Skeletal muscle tissue (tissue), 3 donors: ENCODE measurements at regions not wholly inside any gene's neighbourhood (a gene's known extent, or its start where the extent isn't known, plus 50 kb on each side); places are given as distances from the start of the nearest gene placed in this dataset.

Source experiments
- H3K27ac ChIP-seq: one replicate; pipeline ENCODE4 v1.7.0; 2013; ENCODE audit warnings: mild to moderate bottlenecking, low read depth, low read length, inconsistent platforms
- H3K27me3 ChIP-seq, 3 donors: one replicate each; pipeline ENCODE4 v1.7.0; 2013; ENCODE audit warnings: low read length in 3 of 3; ENCODE audit not compliant: control insufficient read depth in 3 of 3, insufficient read depth in 3 of 3
- H3K36me3 ChIP-seq, 3 donors: one replicate each; pipeline ENCODE4 v1.7.0; 2013; ENCODE audit warnings: low read length in 3 of 3; ENCODE audit not compliant: control insufficient read depth in 3 of 3, insufficient read depth in 3 of 3
- H3K4me1 ChIP-seq, 3 donors: one replicate each; pipeline ENCODE4 v1.7.0; 2013; ENCODE audit warnings: low read length in 3 of 3, mild to moderate bottlenecking in 3 of 3; ENCODE audit not compliant: control insufficient read depth in 3 of 3, insufficient read depth in 3 of 3
- H3K4me3 ChIP-seq, 3 donors: one replicate each; pipeline ENCODE4 v1.7.0; 2013; ENCODE audit warnings: low read length in 3 of 3
- H3K9ac ChIP-seq, 3 donors: one replicate each; pipeline ENCODE4 v1.7.0; 2013; ENCODE audit warnings: low read length in 3 of 3, mild to moderate bottlenecking in 3 of 3, moderate library complexity in 2 of 3, low read depth in 1 of 3
- H3K9me3 ChIP-seq, 3 donors: one replicate each; pipeline ENCODE4 v1.7.0; 2013; ENCODE audit warnings: low read length in 3 of 3; ENCODE audit not compliant: control insufficient read depth in 3 of 3
- donor health status: Osteomylitis.

GRCh38 chr1:56071351-56071750, 508.0 kb downstream of the PLPP3 start:
- Histone ChIP-seq H3K36me3 (no peaks in the 10 kb centered on the region), H3K27me3 (no peaks in the 10 kb centered on the region), H3K4me3 (no peak overlapping the region), H3K27ac (no peak overlapping the region), H3K9ac (no peak overlapping the region), H3K4me1 (peaks cover 21 to 26% (median 24%) of the 10 kb centered on the region in 3 donors), H3K9me3 (no peaks in the 10 kb centered on the region)

GRCh38 chr1:56070601-56071000, 508.8 kb downstream of the PLPP3 start:
- Histone ChIP-seq H3K4me3 (no peak overlapping the region), H3K27ac (no peak overlapping the region), H3K27me3 (no peaks in the 10 kb centered on the region), H3K36me3 (no peaks in the 10 kb centered on the region), H3K4me1 (peaks cover 21 to 26% (median 24%) of the 10 kb centered on the region in 3 donors), H3K9me3 (no peaks in the 10 kb centered on the region), H3K9ac (no peak overlapping the region)

- H3K4me3 ChIP-seq = no peak overlapping the region
- H3K36me3 ChIP-seq = no peaks in the 10 kb centered on the region
- peaks cover 21 to 26% (median 24%) of the 10 kb centered on the region in 3 donors for H3K4me1 ChIP-seq
- H3K27me3 ChIP-seq = no peaks in the 10 kb centered on the region
- no peak overlapping the region for H3K27ac ChIP-seq
- no peaks in the 10 kb centered on the region for H3K9me3 ChIP-seq
- H3K9ac ChIP-seq = no peak overlapping the region
These were observed 509.5 kb downstream of the PLPP3 start for GRCh38 chr1:56069824-56070223.

GRCh38 chr1:56068908-56069307, 510.5 kb downstream of the PLPP3 start:
- Histone ChIP-seq H3K36me3 (no peaks in the 10 kb centered on the region), H3K4me1 (peaks cover 15 to 19% (median 16%) of the 10 kb centered on the region in 3 donors), H3K9me3 (no peaks in the 10 kb centered on the region), H3K4me3 (no peak overlapping the region), H3K27me3 (no peaks in the 10 kb centered on the region), H3K9ac (no peak overlapping the region), H3K27ac (no peak overlapping the region)

- no peak overlapping the region for H3K9ac ChIP-seq
- no peaks in the 10 kb centered on the region for H3K27me3 ChIP-seq
- no peak overlapping the region for H3K4me3 ChIP-seq
- no peaks in the 10 kb centered on the region for H3K9me3 ChIP-seq
- no peak overlapping the region for H3K27ac ChIP-seq
- H3K36me3 ChIP-seq = no peaks in the 10 kb centered on the region
- H3K4me1 ChIP-seq = peaks cover 9 to 13% (median 12%) of the 10 kb centered on the region in 3 donors
These were observed 511.2 kb downstream of the PLPP3 start for GRCh38 chr1:56068210-56068609.

GRCh38 chr1:56065729-56066128, 513.6 kb downstream of the PLPP3 start:
- no peak overlapping the region for H3K9ac ChIP-seq
- peaks cover 0 to 4% (median 0%) of the 10 kb centered on the region in 3 donors for H3K4me1 ChIP-seq
- H3K4me3 ChIP-seq = no peak overlapping the region
- H3K9me3 ChIP-seq = no peaks in the 10 kb centered on the region
- H3K36me3 ChIP-seq = no peaks in the 10 kb centered on the region
- no peak overlapping the region for H3K27ac ChIP-seq
- H3K27me3 ChIP-seq = no peaks in the 10 kb centered on the region

GRCh38 chr1:56064705-56065104, 514.7 kb downstream of the PLPP3 start:
- H3K4me3 ChIP-seq = no peak overlapping the region
- no peak overlapping the region for H3K27ac ChIP-seq
- no peak overlapping the region for H3K9ac ChIP-seq
- H3K9me3 ChIP-seq = no peaks in the 10 kb centered on the region
- H3K36me3 ChIP-seq = no peaks in the 10 kb centered on the region
- peaks cover 0 to 4% (median 0%) of the 10 kb centered on the region in 3 donors for H3K4me1 ChIP-seq
- H3K27me3 ChIP-seq = no peaks in the 10 kb centered on the region

GRCh38 chr1:56063461-56063860, 515.9 kb downstream of the PLPP3 start:
- Histone ChIP-seq H3K9me3 (no peaks in the 10 kb centered on the region), H3K9ac (no peak overlapping the region), H3K27me3 (no peaks in the 10 kb centered on the region), H3K4me1 (peaks cover 0 to 4% (median 0%) of the 10 kb centered on the region in 3 donors), H3K36me3 (no peaks in the 10 kb centered on the region), H3K4me3 (no peak overlapping the region), H3K27ac (no peak overlapping the region)

GRCh38 chr1:56062625-56063024, 516.7 kb downstream of the PLPP3 start:
- no peaks in the 10 kb centered on the region for H3K36me3 ChIP-seq
- H3K4me3 ChIP-seq = no peak overlapping the region
- H3K9me3 ChIP-seq = no peaks in the 10 kb centered on the region
- H3K4me1 ChIP-seq = peaks cover 0 to 4% (median 4%) of the 10 kb centered on the region in 3 donors
- H3K27me3 ChIP-seq = no peaks in the 10 kb centered on the region
- H3K9ac ChIP-seq = no peak overlapping the region
- H3K27ac ChIP-seq = no peak overlapping the region

- Histone ChIP-seq H3K9me3 (no peaks in the 10 kb centered on the region), H3K27ac (no peak overlapping the region), H3K9ac (no peak overlapping the region), H3K4me3 (no peak overlapping the region), H3K4me1 (peaks cover 0 to 4% (median 4%) of the 10 kb centered on the region in 3 donors), H3K36me3 (no peaks in the 10 kb centered on the region), H3K27me3 (no peaks in the 10 kb centered on the region)
These were observed 517.5 kb downstream of the PLPP3 start for GRCh38 chr1:56061824-56062223.

- no peak overlapping the region for H3K27ac ChIP-seq
- no peak overlapping the region for H3K4me3 ChIP-seq
- no peaks in the 10 kb centered on the region for H3K36me3 ChIP-seq
- H3K9me3 ChIP-seq = no peaks in the 10 kb centered on the region
- no peaks in the 10 kb centered on the region for H3K27me3 ChIP-seq
- no peak overlapping the region for H3K9ac ChIP-seq
- H3K4me1 ChIP-seq = peaks cover 0 to 4% (median 4%) of the 10 kb centered on the region in 3 donors
These were observed 518.5 kb downstream of the PLPP3 start for GRCh38 chr1:56060906-56061305.
